Upper lobe of left lung (tissue), 6 donors: ENCODE measurements at regions not wholly inside any gene's neighbourhood (a gene's known extent, or its start where the extent isn't known, plus 50 kb on each side); places are given as distances from the start of the nearest gene placed in this dataset.

Experiments used
- ATAC-seq, 2 donors: fragments of 200-7000 bp; cut with Tn5 transposase; one replicate each; pipeline ENCODE4 v1.9.1; 2022; ENCODE audit warnings: mild to moderate bottlenecking in 2 of 2, moderate library complexity in 2 of 2; ENCODE audit not compliant: low FRiP score in 2 of 2
- DNase-seq, 2 donors: peaks; one replicate each; pipeline ENCODE4 v3.0.0-alpha.2; 2019 to 2020
- H3K27ac ChIP-seq, 4 donors: fragments of 200-600 bp; sonication (generic); one replicate each; pipeline ENCODE4 v1.5.1; 2016 to 2019
- H3K27me3 ChIP-seq, 4 donors: fragments of 200-600 bp; sonication (generic); one replicate each; pipeline ENCODE4 v1.5.1; 2017 to 2019
- H3K36me3 ChIP-seq, 4 donors: fragments of 200-600 bp; sonication (generic); one replicate each; pipeline ENCODE4 v1.5.1; 2016 to 2019
- H3K4me1 ChIP-seq, 4 donors: fragments of 200-600 bp; sonication (generic); one replicate each; pipeline ENCODE4 v1.5.1; 2018 to 2019
- H3K4me3 ChIP-seq, 4 donors: fragments of 200-600 bp; sonication (generic); one replicate each; pipeline ENCODE4 v1.5.1; 2017 to 2019; ENCODE audit warnings: mild to moderate bottlenecking in 2 of 4, moderate library complexity in 1 of 4
- H3K9me3 ChIP-seq, 4 donors: fragments of 200-600 bp; sonication (generic); one replicate each; pipeline ENCODE4 v1.5.1; 2018 to 2019
- EP300 ChIP-seq, 4 donors: sonication (generic); formaldehyde crosslinking; IDR thresholded peaks; one replicate each; pipeline ENCODE4 v1.5.1; 2017; ENCODE audit warnings: antibody characterized with exemption in 4 of 4, control low read depth in 2 of 4
- POLR2A ChIP-seq, 4 donors: fragments of 450-650 bp; IDR thresholded peaks; one replicate each; pipeline ENCODE4 v1.5.1; 2016 to 2017; ENCODE audit warnings: antibody characterized with exemption in 4 of 4, mild to moderate bottlenecking in 2 of 4
- POLR2AphosphoS5 ChIP-seq, 2 donors: sonication (generic); formaldehyde crosslinking; IDR thresholded peaks; one replicate each; pipeline ENCODE4 v1.5.1; 2017; ENCODE audit warnings: antibody characterized with exemption in 2 of 2
- WGBS, 2 donors: methylation state at CpG; one replicate each; pipeline ENCODE4 v1.1.5; 2017 to 2018; 5-methylcytosine and 5-hydroxymethylcytosine counted together
- TF ChIP-seq, protein P1 (sequence below), 6 experiments: fragments of 450-650 bp in 4 of 6; fragments of 200-600 bp in 2 of 6; sonication (generic) in 2 of 6; IDR thresholded peaks; one replicate each; pipeline ENCODE4 v1.5.1; 2016 to 2019; ENCODE audit warnings: antibody characterized with exemption in 6 of 6
- donor health status: DM: no; HTN: no; CAD: no; lungs with moderate emphysema.
- donor health status: DM: no; HTN: yes; CAD: no; lungs with severe emphysema.

DNA sequence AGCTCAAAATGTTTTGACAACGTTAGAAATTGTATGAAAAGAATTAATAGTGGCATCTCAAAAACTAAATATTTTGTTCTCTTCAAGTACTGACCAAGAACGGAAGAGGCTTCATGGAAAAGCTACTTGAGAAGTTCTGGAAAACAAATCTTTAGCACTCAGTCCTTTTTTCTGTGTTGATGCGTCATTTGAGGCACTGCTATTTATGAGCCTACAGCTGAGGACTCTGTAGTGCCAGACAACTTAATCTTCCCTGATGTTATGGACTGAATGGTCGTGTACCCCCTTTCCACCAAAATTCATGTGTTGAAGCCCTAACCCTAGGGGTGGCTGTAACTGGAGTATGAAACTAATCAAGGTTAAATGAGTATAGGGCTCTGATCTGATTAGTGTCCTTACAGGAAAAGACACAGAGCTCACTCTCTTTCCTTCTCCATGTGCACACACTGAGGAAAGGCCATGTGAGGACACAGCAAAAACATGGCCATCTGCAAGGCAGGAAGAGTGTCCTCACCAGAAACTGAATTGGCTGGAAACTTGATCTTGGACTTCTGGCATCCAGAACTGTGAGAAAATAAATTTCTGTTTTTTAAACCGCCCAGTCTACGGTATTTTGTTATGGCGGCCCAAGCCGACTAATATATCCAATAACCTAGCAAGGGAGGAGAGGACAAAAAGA lies 337.0 kb upstream of the CLEC14A start:
- no peaks in the 10 kb centered on the region for H3K4me1 ChIP-seq
- H3K9me3 ChIP-seq: no peaks in the 10 kb centered on the region
- no peak for ATAC-seq
- no peak overlapping the region for H3K4me3 ChIP-seq
- H3K27ac ChIP-seq: no peak overlapping the region
- no peaks in the 10 kb centered on the region for H3K36me3 ChIP-seq
- no peak for TF ChIP-seq EP300 (IDR thresholded peaks at IDR 0.05)
- TF ChIP-seq, protein P1, sequence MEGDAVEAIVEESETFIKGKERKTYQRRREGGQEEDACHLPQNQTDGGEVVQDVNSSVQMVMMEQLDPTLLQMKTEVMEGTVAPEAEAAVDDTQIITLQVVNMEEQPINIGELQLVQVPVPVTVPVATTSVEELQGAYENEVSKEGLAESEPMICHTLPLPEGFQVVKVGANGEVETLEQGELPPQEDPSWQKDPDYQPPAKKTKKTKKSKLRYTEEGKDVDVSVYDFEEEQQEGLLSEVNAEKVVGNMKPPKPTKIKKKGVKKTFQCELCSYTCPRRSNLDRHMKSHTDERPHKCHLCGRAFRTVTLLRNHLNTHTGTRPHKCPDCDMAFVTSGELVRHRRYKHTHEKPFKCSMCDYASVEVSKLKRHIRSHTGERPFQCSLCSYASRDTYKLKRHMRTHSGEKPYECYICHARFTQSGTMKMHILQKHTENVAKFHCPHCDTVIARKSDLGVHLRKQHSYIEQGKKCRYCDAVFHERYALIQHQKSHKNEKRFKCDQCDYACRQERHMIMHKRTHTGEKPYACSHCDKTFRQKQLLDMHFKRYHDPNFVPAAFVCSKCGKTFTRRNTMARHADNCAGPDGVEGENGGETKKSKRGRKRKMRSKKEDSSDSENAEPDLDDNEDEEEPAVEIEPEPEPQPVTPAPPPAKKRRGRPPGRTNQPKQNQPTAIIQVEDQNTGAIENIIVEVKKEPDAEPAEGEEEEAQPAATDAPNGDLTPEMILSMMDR (IDR thresholded peaks at IDR 0.05): no peak
- no peak for TF ChIP-seq POLR2AphosphoS5 (IDR thresholded peaks at IDR 0.05)
- no peak for TF ChIP-seq POLR2A (IDR thresholded peaks at IDR 0.05)
- DNase-seq: no peak
- H3K27me3 ChIP-seq: no peaks in the 10 kb centered on the region
- 71 to 72% methylated on average over 8 of the region's 8 CpGs for WGBS, 2 donors

DNA sequence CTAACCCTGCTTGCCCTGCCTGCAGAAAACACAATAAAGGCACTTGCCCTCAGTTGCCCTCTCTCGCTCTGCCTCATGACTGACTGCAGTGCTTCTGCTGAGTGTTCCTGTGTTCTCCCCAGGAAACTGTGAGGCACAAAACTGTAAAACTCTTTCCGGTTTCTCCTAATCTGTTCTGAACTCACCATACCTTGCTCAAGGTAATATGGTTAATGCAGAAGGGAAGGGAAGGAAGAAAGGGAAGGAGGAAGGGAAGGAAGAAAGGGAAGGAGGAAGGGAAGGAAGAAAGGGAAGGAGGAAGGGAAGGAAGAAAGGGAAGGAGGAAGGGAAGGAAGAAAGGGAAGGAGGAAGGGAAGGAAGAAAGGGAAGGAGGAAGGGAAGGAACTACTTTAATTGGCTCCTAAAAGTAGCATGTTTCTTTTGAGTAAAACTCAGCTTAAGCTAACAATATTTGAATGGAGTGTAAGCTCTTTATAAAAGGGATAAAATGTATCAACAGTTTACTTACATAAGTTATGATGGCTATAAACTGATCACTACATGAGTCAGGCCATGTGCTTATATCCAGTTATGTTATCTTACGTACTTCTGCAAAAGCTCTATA lies 334.0 kb upstream of the CLEC14A start:
- Histone ChIP-seq H3K9me3 (no peaks in the 10 kb centered on the region), H3K27me3 (no peaks in the 10 kb centered on the region), H3K27ac (no peak overlapping the region), H3K4me1 (no peaks in the 10 kb centered on the region), H3K36me3 (no peaks in the 10 kb centered on the region), H3K4me3 (no peak overlapping the region)
- 93 to 95% methylated on average over 3 of the region's 3 CpGs for WGBS, 2 donors
- DNase-seq (no peak), ATAC-seq (no peak)
- TF ChIP-seq, protein P1 (IDR thresholded peaks at IDR 0.05): no peak
- TF ChIP-seq EP300 (IDR thresholded peaks at IDR 0.05) (no peak), POLR2AphosphoS5 (IDR thresholded peaks at IDR 0.05) (no peak), POLR2A (IDR thresholded peaks at IDR 0.05) (no peak)

DNA sequence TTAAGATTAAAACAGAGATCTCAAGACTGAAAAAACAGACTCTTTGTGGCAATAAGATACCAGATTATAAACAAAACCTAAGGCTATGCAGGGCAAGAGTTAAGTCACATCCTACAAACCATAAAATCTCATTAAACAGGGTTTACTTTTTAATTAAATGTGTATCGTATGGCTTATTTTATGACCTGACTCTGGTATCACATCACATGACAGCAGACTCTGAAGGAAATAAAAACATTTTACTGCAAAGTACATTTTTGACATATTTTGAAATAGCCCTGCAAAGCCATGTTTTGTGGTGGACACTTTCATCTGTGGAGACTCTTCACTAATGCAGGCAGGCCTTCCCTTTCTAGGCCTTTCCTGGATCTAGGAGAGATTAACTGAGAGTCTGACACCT lies 327.6 kb upstream of the CLEC14A start:
- Histone ChIP-seq H3K4me1 (no peaks in the 10 kb centered on the region), H3K27me3 (no peaks in the 10 kb centered on the region), H3K36me3 (no peaks in the 10 kb centered on the region), H3K27ac (no peak overlapping the region), H3K9me3 (no peaks in the 10 kb centered on the region), H3K4me3 (no peak overlapping the region)
- ATAC-seq: no peak
- no peak for TF ChIP-seq POLR2AphosphoS5 (IDR thresholded peaks at IDR 0.05)
- no peak for TF ChIP-seq EP300 (IDR thresholded peaks at IDR 0.05)
- TF ChIP-seq, protein P1 (IDR thresholded peaks at IDR 0.05): no peak
- TF ChIP-seq POLR2A (IDR thresholded peaks at IDR 0.05): no peak
- WGBS, 2 donors: 86 to 88% methylated on average over 1 of the region's 1 CpG
- no peak for DNase-seq

DNA sequence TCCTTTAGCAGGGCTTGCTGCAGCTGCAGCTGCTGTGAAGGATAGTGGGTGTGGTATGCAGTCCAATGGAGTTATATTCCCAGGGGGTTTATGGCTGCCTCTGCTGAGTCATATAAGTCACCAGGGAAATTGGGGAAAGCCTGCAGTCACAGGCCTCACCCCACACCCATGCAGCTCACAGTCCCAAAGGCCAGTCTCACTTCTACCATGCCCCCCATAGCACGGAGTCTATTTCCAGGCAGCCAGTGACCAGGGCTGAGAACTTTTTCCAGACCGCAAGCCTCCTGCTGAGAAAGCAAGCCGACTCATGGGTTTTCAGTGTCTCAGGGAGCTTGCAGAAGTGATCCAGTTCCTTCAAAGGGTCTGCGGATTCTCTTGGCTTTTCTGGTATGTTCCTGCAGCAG lies 322.4 kb upstream of the CLEC14A start:
- no peaks in the 10 kb centered on the region for H3K36me3 ChIP-seq
- no peak overlapping the region for H3K27ac ChIP-seq
- WGBS, 2 donors: 91 to 93% methylated on average over 4 of the region's 4 CpGs
- H3K4me3 ChIP-seq: no peak overlapping the region
- ATAC-seq: no peak
- TF ChIP-seq POLR2AphosphoS5 (IDR thresholded peaks at IDR 0.05): no peak
- no peak for TF ChIP-seq EP300 (IDR thresholded peaks at IDR 0.05)
- TF ChIP-seq, protein P1 (IDR thresholded peaks at IDR 0.05): no peak
- H3K9me3 ChIP-seq: no peaks in the 10 kb centered on the region
- no peaks in the 10 kb centered on the region for H3K4me1 ChIP-seq
- DNase-seq: no peak
- H3K27me3 ChIP-seq: no peaks in the 10 kb centered on the region

DNA sequence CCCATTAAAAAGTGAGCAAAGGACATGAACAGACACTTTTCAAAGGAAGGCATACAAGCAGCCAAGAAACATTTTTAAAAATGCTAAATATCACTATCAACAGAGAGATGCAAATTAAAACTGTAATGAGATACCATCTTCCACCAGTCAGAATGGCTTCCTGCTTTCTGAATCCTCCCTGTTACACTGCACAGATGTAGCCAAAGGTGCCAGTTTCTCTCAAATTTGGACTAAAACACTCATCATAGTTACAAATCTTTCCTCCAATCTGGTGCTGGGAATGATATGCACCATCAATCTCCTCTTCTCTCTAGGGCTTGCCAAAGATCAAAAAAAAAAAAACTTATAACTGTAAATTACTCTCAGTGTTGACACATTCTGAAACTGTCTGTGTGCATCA lies 311.8 kb upstream of the CLEC14A start:
- no peaks in the 10 kb centered on the region for H3K4me1 ChIP-seq
- no peaks in the 10 kb centered on the region for H3K27me3 ChIP-seq
- H3K4me3 ChIP-seq: no peak overlapping the region
- DNase-seq (no peak), ATAC-seq (no peak)
- H3K36me3 ChIP-seq: no peaks in the 10 kb centered on the region
- TF ChIP-seq EP300 (IDR thresholded peaks at IDR 0.05) (no peak), POLR2A (IDR thresholded peaks at IDR 0.05) (no peak), POLR2AphosphoS5 (IDR thresholded peaks at IDR 0.05) (no peak)
- TF ChIP-seq, protein P1 (IDR thresholded peaks at IDR 0.05): no peak
- H3K9me3 ChIP-seq: peaks cover 0 to under 1% (median 0%) of the 10 kb centered on the region in 4 donors
- no peak overlapping the region for H3K27ac ChIP-seq
